ENCODE measurements at regions not wholly inside any gene's neighbourhood (a gene's known extent, or its start where the extent isn't known, plus 50 kb on each side); places are given as distances from the start of the nearest gene placed in this dataset.

GRCh38 chr18:51654488-51655326 lies 457.2 kb upstream of the MEX3C start:
- no peak for DNase-seq

GRCh38 chr18:51655327-51655698 lies 457.8 kb upstream of the MEX3C start:
- DNase-seq = no peak

GRCh38 chr18:51656249-51656648 lies 458.8 kb upstream of the MEX3C start:
- no peak for DNase-seq

GRCh38 chr18:51658436-51658835 lies 461.0 kb upstream of the MEX3C start:
- DNase-seq = no peak

- no peak for DNase-seq
These were observed 462.3 kb upstream of the MEX3C start for GRCh38 chr18:51659781-51660180.

GRCh38 chr18:51660188-51660715 lies 462.8 kb upstream of the MEX3C start:
- no peak for DNase-seq

GRCh38 chr18:51664236-51664635 lies 466.8 kb upstream of the MEX3C start:
- DNase-seq = no peak

- peak; percentile 5 for DNase-seq
These were observed 469.3 kb upstream of the MEX3C start for GRCh38 chr18:51666763-51667191.

- peak; percentile 8 for DNase-seq
These were observed 470.6 kb upstream of the MEX3C start for GRCh38 chr18:51668101-51668500.

GRCh38 chr18:51668607-51669006 lies 471.1 kb upstream of the MEX3C start:
- DNase-seq = no peak

GRCh38 chr18:51686590-51686989 lies 489.1 kb upstream of the MEX3C start:
- DNase-seq = no peak

- DNase-seq = no peak
These were observed 490.5 kb upstream of the MEX3C start for GRCh38 chr18:51687845-51688585.

- DNase-seq = no peak
These were observed 495.1 kb upstream of the MEX3C start for GRCh38 chr18:51692612-51693011.

- DNase-seq = no peak
These were observed 513.9 kb upstream of the MEX3C start for GRCh38 chr18:51711298-51711889.

- no peak for DNase-seq
These were observed 515.3 kb upstream of the MEX3C start for GRCh38 chr18:51712821-51713220.

GRCh38 chr18:51716277-51716676 lies 518.8 kb upstream of the MEX3C start:
- DNase-seq = no peak

- no peak for DNase-seq
These were observed 523.9 kb upstream of the MEX3C start for GRCh38 chr18:51721388-51721787.

- DNase-seq = no peak
These were observed 524.5 kb upstream of the MEX3C start for GRCh38 chr18:51721996-51722395.

GRCh38 chr18:51724790-51725721 lies 527.6 kb upstream of the MEX3C start:
- no peak for DNase-seq

GRCh38 chr18:51726614-51727013 lies 529.1 kb upstream of the MEX3C start:
- DNase-seq = no peak

GRCh38 chr18:51727780-51728179 lies 530.3 kb upstream of the MEX3C start:
- DNase-seq = no peak

- DNase-seq = no peak
These were observed 533.6 kb upstream of the MEX3C start for GRCh38 chr18:51731070-51731469.
